ENCODE measurements at regions not wholly inside any gene's neighbourhood (a gene's known extent, or its start where the extent isn't known, plus 50 kb on each side); places are given as distances from the start of the nearest gene placed in this dataset.
"Not testable (repeated sequence)": the region's sequence is repeated elsewhere in the genome, so short reads cannot be mapped to it uniquely, and the experiment has no call there.

GRCh38 chr3:87558492-87558891 is 282.1 kb upstream of the POU1F1 start:
- no peak overlapping the region for H3K27ac ChIP-seq (ENCODE audit: low read length)
- no peaks in the 10 kb centered on the region for H3K36me3 ChIP-seq (ENCODE audit: control insufficient read depth in 2 of 2, insufficient read depth in 2 of 2, low read length in 2 of 2)
- peaks cover 0 to 2% of the 10 kb centered on the region in 2 donors for H3K9me3 ChIP-seq (ENCODE audit: control insufficient read depth in 2 of 2, low read length in 2 of 2)
- H3K4me1 ChIP-seq (ENCODE audit: control insufficient read depth, insufficient read depth, low read length): no peaks in the 10 kb centered on the region
- H3K9ac ChIP-seq (ENCODE audit: low read length in 2 of 2): no peak overlapping the region
- H3K4me3 ChIP-seq (ENCODE audit: low read length in 2 of 2): no peak overlapping the region
- H3K27me3 ChIP-seq (ENCODE audit: control insufficient read depth in 1 of 2, insufficient read depth in 2 of 2, low read length in 2 of 2): no peaks in the 10 kb centered on the region

GRCh38 chr3:87555290-87555689 is 278.9 kb upstream of the POU1F1 start:
- no peak overlapping the region for H3K4me3 ChIP-seq (ENCODE audit: low read length in 2 of 2)
- H3K27me3 ChIP-seq (ENCODE audit: control insufficient read depth in 1 of 2, insufficient read depth in 2 of 2, low read length in 2 of 2): no peaks in the 10 kb centered on the region
- no peak overlapping the region for H3K9ac ChIP-seq (ENCODE audit: low read length in 2 of 2)
- H3K9me3 ChIP-seq (ENCODE audit: control insufficient read depth in 2 of 2, low read length in 2 of 2): no peaks in the 10 kb centered on the region
- H3K36me3 ChIP-seq (ENCODE audit: control insufficient read depth in 2 of 2, insufficient read depth in 2 of 2, low read length in 2 of 2): no peaks in the 10 kb centered on the region
- no peaks in the 10 kb centered on the region for H3K4me1 ChIP-seq (ENCODE audit: control insufficient read depth, insufficient read depth, low read length)
- H3K27ac ChIP-seq (ENCODE audit: low read length): no peak overlapping the region

- Histone ChIP-seq H3K4me1 (ENCODE audit: control insufficient read depth, insufficient read depth, low read length) (no peaks in the 10 kb centered on the region), H3K27me3 (ENCODE audit: control insufficient read depth in 1 of 2, insufficient read depth in 2 of 2, low read length in 2 of 2) (no peaks in the 10 kb centered on the region), H3K9me3 (ENCODE audit: control insufficient read depth in 2 of 2, low read length in 2 of 2) (no peaks in the 10 kb centered on the region)
These were observed 276.7 kb upstream of the POU1F1 start for GRCh38 chr3:87553058-87553457.

GRCh38 chr3:87550892-87551291 is 274.5 kb upstream of the POU1F1 start:
- Histone ChIP-seq H3K36me3 (ENCODE audit: control insufficient read depth in 2 of 2, insufficient read depth in 2 of 2, low read length in 2 of 2) (no peaks in the 10 kb centered on the region), H3K4me3 (ENCODE audit: low read length in 2 of 2) (no peak overlapping the region), H3K27ac (ENCODE audit: low read length) (no peak overlapping the region)

More at GRCh38 chr3:87553058-87553457, 276.7 kb upstream of the POU1F1 start:
- no peak overlapping the region for H3K27ac ChIP-seq (ENCODE audit: low read length)
- H3K4me3 ChIP-seq (ENCODE audit: low read length in 2 of 2): no peak overlapping the region
- no peak overlapping the region for H3K9ac ChIP-seq (ENCODE audit: low read length in 2 of 2)
- H3K36me3 ChIP-seq (ENCODE audit: control insufficient read depth in 2 of 2, insufficient read depth in 2 of 2, low read length in 2 of 2): no peaks in the 10 kb centered on the region

GRCh38 chr3:87549208-87549607 is 272.8 kb upstream of the POU1F1 start:
- no peak overlapping the region for H3K4me3 ChIP-seq (ENCODE audit: low read length in 2 of 2)
- no peaks in the 10 kb centered on the region for H3K36me3 ChIP-seq (ENCODE audit: control insufficient read depth in 2 of 2, insufficient read depth in 2 of 2, low read length in 2 of 2)
- no peaks in the 10 kb centered on the region for H3K9me3 ChIP-seq (ENCODE audit: control insufficient read depth in 2 of 2, low read length in 2 of 2)
- no peak overlapping the region for H3K9ac ChIP-seq (ENCODE audit: low read length in 2 of 2)
- no peaks in the 10 kb centered on the region for H3K4me1 ChIP-seq (ENCODE audit: control insufficient read depth, insufficient read depth, low read length)
- no peak overlapping the region for H3K27ac ChIP-seq (ENCODE audit: low read length)
- H3K27me3 ChIP-seq (ENCODE audit: control insufficient read depth in 1 of 2, insufficient read depth in 2 of 2, low read length in 2 of 2): no peaks in the 10 kb centered on the region

More at GRCh38 chr3:87550892-87551291, 274.5 kb upstream of the POU1F1 start:
- H3K9me3 ChIP-seq (ENCODE audit: control insufficient read depth in 2 of 2, low read length in 2 of 2): no peaks in the 10 kb centered on the region
- H3K27me3 ChIP-seq (ENCODE audit: control insufficient read depth in 1 of 2, insufficient read depth in 2 of 2, low read length in 2 of 2): no peaks in the 10 kb centered on the region
- H3K4me1 ChIP-seq (ENCODE audit: control insufficient read depth, insufficient read depth, low read length): no peaks in the 10 kb centered on the region
- no peak overlapping the region for H3K9ac ChIP-seq (ENCODE audit: low read length in 2 of 2)

GRCh38 chr3:87548271-87548670 is 271.9 kb upstream of the POU1F1 start:
- H3K36me3 ChIP-seq (ENCODE audit: control insufficient read depth in 2 of 2, insufficient read depth in 2 of 2, low read length in 2 of 2): no peaks in the 10 kb centered on the region
- no peaks in the 10 kb centered on the region for H3K27me3 ChIP-seq (ENCODE audit: control insufficient read depth in 1 of 2, insufficient read depth in 2 of 2, low read length in 2 of 2)
- H3K9me3 ChIP-seq (ENCODE audit: control insufficient read depth in 2 of 2, low read length in 2 of 2): no peaks in the 10 kb centered on the region

GRCh38 chr3:87546216-87546615 is 269.8 kb upstream of the POU1F1 start:
- H3K27ac ChIP-seq (ENCODE audit: low read length): no peak overlapping the region
- no peaks in the 10 kb centered on the region for H3K27me3 ChIP-seq (ENCODE audit: control insufficient read depth in 1 of 2, insufficient read depth in 2 of 2, low read length in 2 of 2)
- no peak overlapping the region for H3K9ac ChIP-seq (ENCODE audit: low read length in 2 of 2)
- H3K4me3 ChIP-seq (ENCODE audit: low read length in 2 of 2): no peak overlapping the region
- no peaks in the 10 kb centered on the region for H3K36me3 ChIP-seq (ENCODE audit: control insufficient read depth in 2 of 2, insufficient read depth in 2 of 2, low read length in 2 of 2)
- H3K4me1 ChIP-seq (ENCODE audit: control insufficient read depth, insufficient read depth, low read length): no peaks in the 10 kb centered on the region
- no peaks in the 10 kb centered on the region for H3K9me3 ChIP-seq (ENCODE audit: control insufficient read depth in 2 of 2, low read length in 2 of 2)

More at GRCh38 chr3:87548271-87548670, 271.9 kb upstream of the POU1F1 start:
- no peaks in the 10 kb centered on the region for H3K4me1 ChIP-seq (ENCODE audit: control insufficient read depth, insufficient read depth, low read length)
- H3K9ac ChIP-seq (ENCODE audit: low read length in 2 of 2): no peak overlapping the region
- H3K4me3 ChIP-seq (ENCODE audit: low read length in 2 of 2): no peak overlapping the region
- H3K27ac ChIP-seq (ENCODE audit: low read length): no peak overlapping the region

- H3K4me1 ChIP-seq (ENCODE audit: control insufficient read depth, insufficient read depth, low read length); H3K36me3 ChIP-seq (ENCODE audit: control insufficient read depth in 2 of 2, insufficient read depth in 2 of 2, low read length in 2 of 2); H3K9ac ChIP-seq (ENCODE audit: low read length in 2 of 2); H3K4me3 ChIP-seq (ENCODE audit: low read length in 2 of 2); H3K27me3 ChIP-seq (ENCODE audit: control insufficient read depth in 1 of 2, insufficient read depth in 2 of 2, low read length in 2 of 2); H3K9me3 ChIP-seq (ENCODE audit: control insufficient read depth in 2 of 2, low read length in 2 of 2); H3K27ac ChIP-seq (ENCODE audit: low read length): not testable (repeated sequence)
These were observed 267.0 kb upstream of the POU1F1 start for GRCh38 chr3:87543408-87543807.

GRCh38 chr3:87541723-87542122 is 265.3 kb upstream of the POU1F1 start:
- Histone ChIP-seq H3K36me3 (ENCODE audit: control insufficient read depth in 2 of 2, insufficient read depth in 2 of 2, low read length in 2 of 2) (no peaks in the 10 kb centered on the region), H3K4me3 (ENCODE audit: low read length in 2 of 2) (no peak overlapping the region), H3K9ac (ENCODE audit: low read length in 2 of 2) (no peak overlapping the region), H3K27me3 (ENCODE audit: control insufficient read depth in 1 of 2, insufficient read depth in 2 of 2, low read length in 2 of 2) (no peaks in the 10 kb centered on the region), H3K9me3 (ENCODE audit: control insufficient read depth in 2 of 2, low read length in 2 of 2) (no peaks in the 10 kb centered on the region), H3K27ac (ENCODE audit: low read length) (no peak overlapping the region), H3K4me1 (ENCODE audit: control insufficient read depth, insufficient read depth, low read length) (no peaks in the 10 kb centered on the region)

GRCh38 chr3:87538722-87539121 is 262.3 kb upstream of the POU1F1 start:
- not testable (repeated sequence) for H3K4me3 ChIP-seq (ENCODE audit: low read length in 2 of 2); H3K4me1 ChIP-seq (ENCODE audit: control insufficient read depth, insufficient read depth, low read length); H3K27ac ChIP-seq (ENCODE audit: low read length); H3K27me3 ChIP-seq (ENCODE audit: control insufficient read depth in 1 of 2, insufficient read depth in 2 of 2, low read length in 2 of 2); H3K36me3 ChIP-seq (ENCODE audit: control insufficient read depth in 2 of 2, insufficient read depth in 2 of 2, low read length in 2 of 2); H3K9ac ChIP-seq (ENCODE audit: low read length in 2 of 2); H3K9me3 ChIP-seq (ENCODE audit: control insufficient read depth in 2 of 2, low read length in 2 of 2)

GRCh38 chr3:87509401-87509800 is 233.0 kb upstream of the POU1F1 start:
- Histone ChIP-seq H3K27me3 (ENCODE audit: control insufficient read depth in 1 of 2, insufficient read depth in 2 of 2, low read length in 2 of 2) (no peaks in the 10 kb centered on the region), H3K4me3 (ENCODE audit: low read length in 2 of 2) (no peak overlapping the region), H3K36me3 (ENCODE audit: control insufficient read depth in 2 of 2, insufficient read depth in 2 of 2, low read length in 2 of 2) (no peaks in the 10 kb centered on the region), H3K27ac (ENCODE audit: low read length) (no peak overlapping the region), H3K4me1 (ENCODE audit: control insufficient read depth, insufficient read depth, low read length) (no peaks in the 10 kb centered on the region), H3K9me3 (ENCODE audit: control insufficient read depth in 2 of 2, low read length in 2 of 2) (no peaks in the 10 kb centered on the region), H3K9ac (ENCODE audit: low read length in 2 of 2) (no peak overlapping the region)

Measured in stomach smooth muscle (tissue), 2 donors.